ENCODE measurements at regions not wholly inside any gene's neighbourhood (a gene's known extent, or its start where the extent isn't known, plus 50 kb on each side); places are given as distances from the start of the nearest gene placed in this dataset.

DNA sequence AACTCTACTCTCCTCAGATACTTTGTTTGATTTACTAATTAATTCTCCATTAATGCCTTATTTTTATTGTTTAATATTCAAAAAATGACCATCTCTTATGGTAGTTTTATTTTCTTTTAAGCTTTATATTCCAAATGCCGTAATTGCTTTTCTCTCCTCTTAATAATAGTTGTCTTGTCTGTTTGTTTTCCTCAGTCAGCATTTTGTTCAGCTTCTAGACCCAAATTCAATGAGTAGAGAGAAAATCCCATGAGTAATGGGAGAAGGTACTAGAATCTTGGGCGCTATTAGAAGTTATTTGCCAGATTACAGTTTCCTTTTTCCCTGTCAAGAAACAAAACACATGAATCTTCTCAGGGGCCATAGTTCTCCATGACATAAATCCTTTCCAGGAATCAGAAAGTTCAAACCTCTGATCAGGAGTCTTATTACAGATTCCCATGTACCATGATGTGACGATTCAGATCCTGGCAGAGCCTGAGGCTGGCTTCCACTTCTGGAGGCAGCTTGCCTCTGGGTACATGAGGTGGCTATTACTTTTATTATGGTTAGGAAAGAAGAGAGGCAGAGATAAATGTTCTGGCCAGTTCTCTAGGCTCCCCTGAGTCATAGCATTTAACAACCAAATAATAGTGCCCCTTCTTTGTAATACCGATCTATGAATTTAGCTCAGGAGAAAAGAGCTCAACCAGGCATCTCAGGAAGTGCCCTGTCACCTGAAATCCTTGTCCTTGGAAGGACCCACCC is 485.1 kb upstream of the SETBP1 start:
- no peak overlapping the region for H3K4me3 ChIP-seq (ENCODE audit: low read depth, low read length)
- no peaks in the 10 kb centered on the region for H3K79me2 ChIP-seq
- H3K9me3 ChIP-seq (ENCODE audit: control insufficient read depth, low read length) = no peaks in the 10 kb centered on the region
- H3K27me3 ChIP-seq (ENCODE audit: control insufficient read depth, insufficient read depth, low read length) = no peaks in the 10 kb centered on the region
- no peak overlapping the region for H2AFZ ChIP-seq
- H3K27ac ChIP-seq = no peak overlapping the region
- no peaks in the 10 kb centered on the region for H3K36me3 ChIP-seq (ENCODE audit: control insufficient read depth, insufficient read depth, low read length)
- H3K4me1 ChIP-seq = no peaks in the 10 kb centered on the region
- TF ChIP-seq, protein P1, sequence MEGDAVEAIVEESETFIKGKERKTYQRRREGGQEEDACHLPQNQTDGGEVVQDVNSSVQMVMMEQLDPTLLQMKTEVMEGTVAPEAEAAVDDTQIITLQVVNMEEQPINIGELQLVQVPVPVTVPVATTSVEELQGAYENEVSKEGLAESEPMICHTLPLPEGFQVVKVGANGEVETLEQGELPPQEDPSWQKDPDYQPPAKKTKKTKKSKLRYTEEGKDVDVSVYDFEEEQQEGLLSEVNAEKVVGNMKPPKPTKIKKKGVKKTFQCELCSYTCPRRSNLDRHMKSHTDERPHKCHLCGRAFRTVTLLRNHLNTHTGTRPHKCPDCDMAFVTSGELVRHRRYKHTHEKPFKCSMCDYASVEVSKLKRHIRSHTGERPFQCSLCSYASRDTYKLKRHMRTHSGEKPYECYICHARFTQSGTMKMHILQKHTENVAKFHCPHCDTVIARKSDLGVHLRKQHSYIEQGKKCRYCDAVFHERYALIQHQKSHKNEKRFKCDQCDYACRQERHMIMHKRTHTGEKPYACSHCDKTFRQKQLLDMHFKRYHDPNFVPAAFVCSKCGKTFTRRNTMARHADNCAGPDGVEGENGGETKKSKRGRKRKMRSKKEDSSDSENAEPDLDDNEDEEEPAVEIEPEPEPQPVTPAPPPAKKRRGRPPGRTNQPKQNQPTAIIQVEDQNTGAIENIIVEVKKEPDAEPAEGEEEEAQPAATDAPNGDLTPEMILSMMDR (IDR thresholded peaks at IDR 0.05) = no peak
- H3K9ac ChIP-seq = no peak overlapping the region
- no peak overlapping the region for H3K4me2 ChIP-seq (ENCODE audit: low read length)

DNA sequence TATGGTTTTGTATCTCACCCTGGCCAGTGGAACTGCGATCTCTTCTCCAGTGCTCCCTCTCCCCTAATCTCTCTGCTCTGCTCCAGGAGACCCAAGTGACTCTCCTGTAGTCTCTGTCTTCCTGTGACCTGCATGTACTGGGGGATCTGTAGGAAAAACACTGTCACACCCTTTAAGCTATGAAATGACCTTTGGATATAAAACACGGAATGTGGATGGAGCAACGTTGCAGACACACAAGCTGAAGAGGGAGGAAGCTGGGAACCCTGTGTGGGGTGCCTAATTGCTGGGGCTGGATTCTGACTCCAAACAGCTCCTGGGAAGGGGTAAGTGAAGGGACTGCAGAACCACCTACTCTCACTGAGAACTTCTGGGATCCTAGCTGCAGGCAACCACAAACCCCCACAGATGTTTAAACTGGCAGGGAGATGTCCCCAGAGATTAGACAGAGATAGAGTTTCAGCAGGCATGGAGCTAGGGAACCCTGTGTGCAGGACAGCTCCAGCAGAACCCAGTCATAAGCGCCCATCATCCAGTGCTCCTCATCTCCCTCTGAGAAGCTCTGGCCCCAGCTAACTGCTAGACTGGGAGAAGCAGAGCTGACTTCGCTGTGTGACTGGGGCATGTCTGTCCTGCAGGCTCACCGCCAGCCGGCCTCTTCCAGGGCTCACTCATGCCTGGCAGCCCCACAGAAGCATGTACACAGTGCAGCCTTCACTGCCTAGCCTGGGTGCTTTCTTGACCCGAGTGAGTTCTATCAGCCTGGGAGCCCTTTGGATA is 482.7 kb upstream of the SETBP1 start:
- Histone ChIP-seq H3K4me1 (no peaks in the 10 kb centered on the region), H3K27me3 (ENCODE audit: control insufficient read depth, insufficient read depth, low read length) (no peaks in the 10 kb centered on the region), H3K36me3 (ENCODE audit: control insufficient read depth, insufficient read depth, low read length) (no peaks in the 10 kb centered on the region), H3K9me3 (ENCODE audit: control insufficient read depth, low read length) (no peaks in the 10 kb centered on the region), H3K27ac (no peak overlapping the region), H3K79me2 (no peaks in the 10 kb centered on the region), H3K4me2 (ENCODE audit: low read length) (no peak overlapping the region), H3K9ac (no peak overlapping the region), H2AFZ (no peak overlapping the region), H3K4me3 (ENCODE audit: low read depth, low read length) (no peak overlapping the region)
- TF ChIP-seq, protein P1 (IDR thresholded peaks at IDR 0.05) = no peak

DNA sequence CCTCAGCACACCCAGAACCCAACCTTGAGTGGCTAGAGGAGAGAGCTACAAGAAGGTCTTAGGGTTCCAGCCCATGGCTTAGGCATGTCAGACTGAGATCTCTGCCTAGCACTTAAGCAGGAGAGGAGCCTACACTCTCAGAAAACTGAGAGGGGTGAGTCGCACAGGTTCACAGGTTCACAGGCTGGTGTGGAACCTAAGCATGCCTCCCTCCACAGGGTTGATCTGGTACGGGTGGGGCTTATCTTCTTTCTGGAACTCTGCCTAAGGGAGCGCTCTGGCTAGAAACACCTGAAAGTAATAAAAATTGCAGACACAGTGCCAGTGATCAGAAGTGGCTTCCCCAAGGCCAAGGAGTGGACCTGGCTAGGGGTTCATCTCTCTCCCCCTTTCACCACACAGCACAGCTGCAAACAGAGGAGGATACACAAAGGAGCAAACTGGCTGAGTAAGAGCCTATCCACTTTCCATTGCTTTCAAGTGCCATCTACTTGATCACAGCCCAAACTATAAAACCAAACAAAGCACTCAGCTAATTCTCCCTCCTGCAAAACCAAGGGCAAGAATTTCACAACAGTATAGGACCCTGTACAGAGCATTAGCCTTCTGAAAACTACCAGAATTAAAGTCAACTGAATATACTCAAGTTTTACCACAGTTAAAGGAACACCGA is 481.9 kb upstream of the SETBP1 start:
- TF ChIP-seq, protein P1 (IDR thresholded peaks at IDR 0.05) = no peak
- Histone ChIP-seq H3K27ac (no peak overlapping the region), H3K27me3 (ENCODE audit: control insufficient read depth, insufficient read depth, low read length) (no peaks in the 10 kb centered on the region), H3K4me2 (ENCODE audit: low read length) (no peak overlapping the region), H3K9me3 (ENCODE audit: control insufficient read depth, low read length) (no peaks in the 10 kb centered on the region), H2AFZ (no peak overlapping the region), H3K36me3 (ENCODE audit: control insufficient read depth, insufficient read depth, low read length) (no peaks in the 10 kb centered on the region), H3K9ac (no peak overlapping the region), H3K4me1 (no peaks in the 10 kb centered on the region), H3K4me3 (ENCODE audit: low read depth, low read length) (no peak overlapping the region), H3K79me2 (no peaks in the 10 kb centered on the region)

DNA sequence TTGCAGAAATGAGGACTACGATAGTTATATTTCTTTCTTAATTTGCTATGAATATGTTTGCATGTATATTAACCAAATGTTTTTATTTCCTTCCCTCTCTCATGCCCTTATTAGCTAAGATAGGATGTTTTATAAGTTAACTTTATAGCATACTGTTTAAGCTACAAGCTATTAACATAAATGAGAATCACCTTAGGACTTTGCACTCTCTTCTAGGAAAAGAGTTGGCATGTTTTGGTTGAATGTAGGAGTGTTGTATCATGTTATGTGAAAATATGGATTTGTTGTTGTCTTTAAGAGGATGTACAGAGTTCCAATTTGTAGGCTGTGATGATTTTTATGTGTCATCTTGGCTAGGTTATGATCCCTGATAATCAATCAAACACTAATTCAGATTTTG is 467.4 kb upstream of the SETBP1 start:
- Histone ChIP-seq H3K79me2 (no peaks in the 10 kb centered on the region), H3K4me3 (ENCODE audit: low read depth, low read length) (no peak overlapping the region), H3K4me2 (ENCODE audit: low read length) (no peak overlapping the region), H3K9me3 (ENCODE audit: control insufficient read depth, low read length) (no peaks in the 10 kb centered on the region), H3K27ac (no peak overlapping the region), H3K36me3 (ENCODE audit: control insufficient read depth, insufficient read depth, low read length) (no peaks in the 10 kb centered on the region), H3K4me1 (no peaks in the 10 kb centered on the region), H3K27me3 (ENCODE audit: control insufficient read depth, insufficient read depth, low read length) (no peaks in the 10 kb centered on the region), H2AFZ (no peak overlapping the region), H3K9ac (no peak overlapping the region)
- TF ChIP-seq, protein P1 (IDR thresholded peaks at IDR 0.05) = no peak
